A549 (cell line): ENCODE measurements at regions not wholly inside any gene's neighbourhood (a gene's known extent, or its start where the extent isn't known, plus 50 kb on each side); places are given as distances from the start of the nearest gene placed in this dataset.

Experiments used
- BHLHE40 ChIP-seq: IDR thresholded peaks from 2 replicates; pipeline ENCODE4 v1.6.1; 2012; ENCODE audit warnings: low read depth, low read length, inconsistent platforms
- EP300 ChIP-seq, 2 experiments: fragments of >200 bp; sonication (Bioruptor Twin); formaldehyde crosslinking; IDR thresholded peaks; 2 replicates in 1 of 2; 3 replicates in 1 of 2; pipeline ENCODE4 v1.6.1; 2016 to 2017
- JUN ChIP-seq, 2 experiments: fragments of >200 bp; sonication (Bioruptor Twin); formaldehyde crosslinking; IDR thresholded peaks; 2 replicates in 1 of 2; 3 replicates in 1 of 2; pipeline ENCODE4 v1.6.1; 2016 to 2017
- POLR2AphosphoS2 ChIP-seq: conservative IDR thresholded peaks from 2 replicates; pipeline ENCODE4 v1.6.1; 2012; ENCODE audit warnings: low read length, improper control_type of control experiment, inconsistent platforms
- TF ChIP-seq, protein P1 (sequence below): fragments of >200 bp; sonication (Bioruptor Twin); formaldehyde crosslinking; IDR thresholded peaks from 3 replicates; pipeline ENCODE4 v1.5.1; 2016

DNA sequence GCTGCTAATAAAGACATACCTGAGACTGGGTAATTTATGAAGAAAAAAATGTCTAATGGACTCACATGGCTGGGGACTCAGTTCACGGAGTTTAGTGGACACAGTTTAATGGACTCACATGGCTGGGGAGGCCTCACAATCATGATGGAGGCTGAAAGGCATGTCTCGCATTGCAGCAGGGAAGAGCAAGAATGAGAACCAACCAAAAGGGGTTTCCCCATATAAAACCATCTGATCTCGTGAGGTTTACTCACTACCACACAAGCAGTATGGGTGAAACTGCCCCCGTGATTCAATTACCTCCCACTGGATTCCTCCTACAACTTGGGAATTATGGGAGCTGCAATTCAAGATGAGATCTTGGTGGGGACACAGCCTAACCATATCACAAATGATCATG is 1181.2 kb downstream of the PCDH9 start:
- TF ChIP-seq, protein P1, sequence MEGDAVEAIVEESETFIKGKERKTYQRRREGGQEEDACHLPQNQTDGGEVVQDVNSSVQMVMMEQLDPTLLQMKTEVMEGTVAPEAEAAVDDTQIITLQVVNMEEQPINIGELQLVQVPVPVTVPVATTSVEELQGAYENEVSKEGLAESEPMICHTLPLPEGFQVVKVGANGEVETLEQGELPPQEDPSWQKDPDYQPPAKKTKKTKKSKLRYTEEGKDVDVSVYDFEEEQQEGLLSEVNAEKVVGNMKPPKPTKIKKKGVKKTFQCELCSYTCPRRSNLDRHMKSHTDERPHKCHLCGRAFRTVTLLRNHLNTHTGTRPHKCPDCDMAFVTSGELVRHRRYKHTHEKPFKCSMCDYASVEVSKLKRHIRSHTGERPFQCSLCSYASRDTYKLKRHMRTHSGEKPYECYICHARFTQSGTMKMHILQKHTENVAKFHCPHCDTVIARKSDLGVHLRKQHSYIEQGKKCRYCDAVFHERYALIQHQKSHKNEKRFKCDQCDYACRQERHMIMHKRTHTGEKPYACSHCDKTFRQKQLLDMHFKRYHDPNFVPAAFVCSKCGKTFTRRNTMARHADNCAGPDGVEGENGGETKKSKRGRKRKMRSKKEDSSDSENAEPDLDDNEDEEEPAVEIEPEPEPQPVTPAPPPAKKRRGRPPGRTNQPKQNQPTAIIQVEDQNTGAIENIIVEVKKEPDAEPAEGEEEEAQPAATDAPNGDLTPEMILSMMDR, result no peak
- TF ChIP-seq JUN (IDR thresholded peaks at IDR 0.05) (no peak), BHLHE40 (no peak), POLR2AphosphoS2 (no peak), EP300 (IDR thresholded peaks at IDR 0.05) (no peak)
